ENCODE measurements at regions not wholly inside any gene's neighbourhood (a gene's known extent, or its start where the extent isn't known, plus 50 kb on each side); places are given as distances from the start of the nearest gene placed in this dataset.
"Not testable (repeated sequence)": the region's sequence is repeated elsewhere in the genome, so short reads cannot be mapped to it uniquely, and the experiment has no call there.

DNA sequence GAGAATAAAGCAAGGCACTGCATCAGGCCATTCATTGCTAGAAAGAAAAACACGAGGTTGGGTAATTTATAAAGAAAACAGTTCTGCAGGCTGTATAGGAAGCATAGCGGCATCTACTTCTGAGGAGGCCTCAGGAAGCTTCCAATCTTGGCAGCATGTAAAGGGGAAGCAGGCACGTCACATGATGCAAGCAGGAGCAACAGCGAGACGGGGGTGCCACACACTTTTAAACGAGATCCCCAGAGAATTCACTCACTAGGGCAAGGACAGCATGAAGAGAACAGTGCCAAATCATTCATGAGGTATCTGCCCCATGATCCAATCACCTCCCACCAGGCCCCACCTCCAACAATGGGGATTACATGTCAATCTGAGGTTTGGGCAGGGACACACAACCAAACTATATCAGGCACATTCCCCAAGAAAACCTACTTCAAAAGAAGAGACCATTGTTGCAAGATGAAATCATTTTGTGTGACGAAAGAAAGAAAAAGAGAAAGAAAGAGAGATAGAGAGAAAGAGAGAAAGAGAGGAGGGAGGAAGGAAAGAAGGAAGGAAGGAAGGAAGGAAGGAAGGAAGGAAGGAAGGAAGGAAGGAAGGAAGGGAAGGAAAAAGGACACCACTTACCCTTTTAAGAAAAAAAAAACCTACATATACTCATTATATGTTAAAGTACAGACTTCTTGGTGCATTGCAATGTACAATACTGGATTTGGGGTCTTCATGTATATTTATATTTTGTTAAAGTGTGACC lies 95.9 kb upstream of the PLEKHG1 start:
- no peaks in the 10 kb centered on the region for H3K36me3 ChIP-seq (replicated peaks; ENCODE audit: insufficient read depth, low read depth)
- DNase-seq (ENCODE audit: low spot score): no peak
- no peaks in the 10 kb centered on the region for H4K20me1 ChIP-seq (ENCODE audit: insufficient read depth, poor library complexity, severe bottlenecking)
- H3K4me3 ChIP-seq: no peak overlapping the region
- H3K9me3 ChIP-seq (ENCODE audit: low read depth): no peaks in the 10 kb centered on the region
- H3K27me3 ChIP-seq: no peaks in the 10 kb centered on the region
- H3K79me2 ChIP-seq: no peaks in the 10 kb centered on the region
- no peaks in the 10 kb centered on the region for H3K9me2 ChIP-seq (replicated peaks; ENCODE audit: insufficient read depth)
- WGBS (ENCODE audit: low lambda C conversion rate, missing lambda C conversion rate): 88% methylated on average over 7 of the region's 7 CpGs
- H3K4me1 ChIP-seq (ENCODE audit: insufficient read depth): no peaks in the 10 kb centered on the region
- TF ChIP-seq, protein P1, sequence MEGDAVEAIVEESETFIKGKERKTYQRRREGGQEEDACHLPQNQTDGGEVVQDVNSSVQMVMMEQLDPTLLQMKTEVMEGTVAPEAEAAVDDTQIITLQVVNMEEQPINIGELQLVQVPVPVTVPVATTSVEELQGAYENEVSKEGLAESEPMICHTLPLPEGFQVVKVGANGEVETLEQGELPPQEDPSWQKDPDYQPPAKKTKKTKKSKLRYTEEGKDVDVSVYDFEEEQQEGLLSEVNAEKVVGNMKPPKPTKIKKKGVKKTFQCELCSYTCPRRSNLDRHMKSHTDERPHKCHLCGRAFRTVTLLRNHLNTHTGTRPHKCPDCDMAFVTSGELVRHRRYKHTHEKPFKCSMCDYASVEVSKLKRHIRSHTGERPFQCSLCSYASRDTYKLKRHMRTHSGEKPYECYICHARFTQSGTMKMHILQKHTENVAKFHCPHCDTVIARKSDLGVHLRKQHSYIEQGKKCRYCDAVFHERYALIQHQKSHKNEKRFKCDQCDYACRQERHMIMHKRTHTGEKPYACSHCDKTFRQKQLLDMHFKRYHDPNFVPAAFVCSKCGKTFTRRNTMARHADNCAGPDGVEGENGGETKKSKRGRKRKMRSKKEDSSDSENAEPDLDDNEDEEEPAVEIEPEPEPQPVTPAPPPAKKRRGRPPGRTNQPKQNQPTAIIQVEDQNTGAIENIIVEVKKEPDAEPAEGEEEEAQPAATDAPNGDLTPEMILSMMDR (IDR thresholded peaks at IDR 0.05; ENCODE audit: poor library complexity): no peak
- no peak for TF ChIP-seq EZH2 (IDR thresholded peaks at IDR 0.05; ENCODE audit: borderline replicate concordance)
- TF ChIP-seq EZH2phosphoT487 (IDR thresholded peaks at IDR 0.05; ENCODE audit: low read depth, severe bottlenecking, unreplicated experiment): no peak
- H3K4me2 ChIP-seq: no peak overlapping the region
- H3K27ac ChIP-seq: no peak overlapping the region
- no peak overlapping the region for H2AFZ ChIP-seq

DNA sequence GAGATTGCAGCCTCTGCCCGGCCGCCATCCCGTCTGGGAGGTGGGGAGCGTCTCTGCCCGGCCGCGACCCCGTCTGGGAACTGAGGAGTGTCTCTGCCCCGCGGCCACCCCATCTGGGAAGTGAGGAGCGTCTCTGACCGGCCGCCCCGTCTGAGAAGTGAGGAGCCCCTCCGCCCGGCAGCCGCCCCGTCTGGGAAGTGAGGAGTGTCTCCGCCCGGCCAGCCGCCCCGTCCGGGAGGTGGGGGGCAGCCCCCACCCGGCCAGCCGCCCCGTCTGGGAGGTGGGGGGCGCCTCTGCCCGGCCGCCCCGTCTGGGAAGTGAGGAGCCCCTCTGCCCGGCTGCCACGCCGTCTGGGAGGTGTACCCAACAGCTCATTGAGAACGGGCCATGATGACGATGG lies 92.3 kb upstream of the PLEKHG1 start:
- H3K27me3 ChIP-seq; H3K9me2 ChIP-seq (replicated peaks; ENCODE audit: insufficient read depth); H2AFZ ChIP-seq; H3K79me2 ChIP-seq; H3K9me3 ChIP-seq (ENCODE audit: low read depth); H3K4me2 ChIP-seq; H4K20me1 ChIP-seq (ENCODE audit: insufficient read depth, poor library complexity, severe bottlenecking); H3K36me3 ChIP-seq (replicated peaks; ENCODE audit: insufficient read depth, low read depth); H3K4me1 ChIP-seq (ENCODE audit: insufficient read depth); DNase-seq (ENCODE audit: low spot score); H3K4me3 ChIP-seq; H3K27ac ChIP-seq: not testable (repeated sequence)
- 100% methylated on average over 12 of the region's 35 CpGs for WGBS (ENCODE audit: low lambda C conversion rate, missing lambda C conversion rate)

DNA sequence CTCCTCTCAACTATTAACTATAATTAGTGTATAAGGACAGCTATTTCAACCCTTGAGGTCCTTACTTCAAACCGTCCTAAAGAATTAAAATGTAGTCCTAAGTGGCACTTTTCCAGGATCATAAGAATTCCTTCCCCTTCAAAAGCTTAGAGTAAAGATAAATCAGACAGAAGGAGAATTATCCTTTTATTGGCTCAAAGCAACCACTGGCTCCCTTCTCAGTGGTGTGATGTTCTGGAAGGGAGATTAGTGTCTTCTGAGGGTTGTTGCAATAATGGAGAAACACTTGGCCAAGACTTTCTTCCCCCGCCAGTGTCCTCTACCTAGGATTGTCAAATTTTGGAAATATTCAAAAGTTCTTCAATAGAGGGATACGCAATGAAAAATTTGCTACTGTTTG lies 89.1 kb upstream of the PLEKHG1 start:
- Histone ChIP-seq H3K4me1 (ENCODE audit: insufficient read depth) (peaks cover 3% of the 10 kb centered on the region), H3K4me3 (no peak overlapping the region), H3K79me2 (no peaks in the 10 kb centered on the region), H3K9me3 (ENCODE audit: low read depth) (no peaks in the 10 kb centered on the region), H3K36me3 (replicated peaks; ENCODE audit: insufficient read depth, low read depth) (no peaks in the 10 kb centered on the region), H3K4me2 (no peak overlapping the region), H3K9me2 (replicated peaks; ENCODE audit: insufficient read depth) (no peaks in the 10 kb centered on the region), H3K27me3 (no peaks in the 10 kb centered on the region), H3K27ac (no peak overlapping the region), H2AFZ (no peak overlapping the region), H4K20me1 (ENCODE audit: insufficient read depth, poor library complexity, severe bottlenecking) (no peaks in the 10 kb centered on the region)
- WGBS (ENCODE audit: low lambda C conversion rate, missing lambda C conversion rate): 74% methylated on average over 3 of the region's 3 CpGs
- DNase-seq (ENCODE audit: low spot score): no peak
- TF ChIP-seq EZH2 (IDR thresholded peaks at IDR 0.05; ENCODE audit: borderline replicate concordance) (no peak), EZH2phosphoT487 (IDR thresholded peaks at IDR 0.05; ENCODE audit: low read depth, severe bottlenecking, unreplicated experiment) (no peak)
- TF ChIP-seq, protein P1 (IDR thresholded peaks at IDR 0.05; ENCODE audit: poor library complexity): no peak

DNA sequence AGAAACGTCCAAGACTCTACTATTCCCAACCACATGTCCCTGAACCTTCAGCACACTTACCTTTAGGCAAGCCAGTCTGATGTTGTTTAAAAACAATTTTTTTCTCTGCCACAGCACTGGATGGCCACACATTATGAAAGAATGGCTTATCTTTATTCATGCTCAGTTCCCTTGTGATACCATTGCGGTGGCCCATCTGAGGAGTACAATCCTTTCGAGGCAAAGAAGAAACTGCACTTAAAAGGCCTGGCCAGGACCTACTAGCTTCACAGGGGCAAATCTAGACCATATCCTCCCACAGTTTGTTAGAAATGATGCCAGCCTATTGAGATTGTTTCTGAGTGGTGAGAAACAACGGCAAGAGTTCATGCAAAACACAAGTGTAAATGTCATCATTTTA lies 88.4 kb upstream of the PLEKHG1 start:
- Histone ChIP-seq H3K27ac (no peak overlapping the region), H3K4me3 (no peak overlapping the region), H3K27me3 (no peaks in the 10 kb centered on the region), H3K36me3 (replicated peaks; ENCODE audit: insufficient read depth, low read depth) (no peaks in the 10 kb centered on the region), H3K9me2 (replicated peaks; ENCODE audit: insufficient read depth) (no peaks in the 10 kb centered on the region), H3K4me1 (ENCODE audit: insufficient read depth) (peaks cover 3% of the 10 kb centered on the region), H2AFZ (no peak overlapping the region), H3K79me2 (no peaks in the 10 kb centered on the region), H3K9me3 (ENCODE audit: low read depth) (no peaks in the 10 kb centered on the region), H4K20me1 (ENCODE audit: insufficient read depth, poor library complexity, severe bottlenecking) (no peaks in the 10 kb centered on the region), H3K4me2 (no peak overlapping the region)
- no peak for DNase-seq (ENCODE audit: low spot score)
- TF ChIP-seq EZH2 (IDR thresholded peaks at IDR 0.05; ENCODE audit: borderline replicate concordance) (no peak), EZH2phosphoT487 (IDR thresholded peaks at IDR 0.05; ENCODE audit: low read depth, severe bottlenecking, unreplicated experiment) (no peak)
- TF ChIP-seq, protein P1 (IDR thresholded peaks at IDR 0.05; ENCODE audit: poor library complexity): no peak
- 94% methylated on average over 4 of the region's 4 CpGs for WGBS (ENCODE audit: low lambda C conversion rate, missing lambda C conversion rate)

All from hepatocyte (in vitro differentiated cells).